GM18505 (cell line): ENCODE measurements at regions not wholly inside any gene's neighbourhood (a gene's known extent, or its start where the extent isn't known, plus 50 kb on each side); places are given as distances from the start of the nearest gene placed in this dataset.
"Not testable (repeated sequence)": the region's sequence is repeated elsewhere in the genome, so short reads cannot be mapped to it uniquely, and the experiment has no call there.

Experiments used
- ATAC-seq: cut with Tn5 transposase; IDR thresholded peaks from one replicate; pipeline ENCODE4 v1.9.1; 2021; ENCODE audit not compliant: unreplicated experiment
- POLR2A ChIP-seq: IDR thresholded peaks from 4 replicates; pipeline ENCODE4 v1.6.1; 2011; ENCODE audit warnings: borderline replicate concordance; ENCODE audit not compliant: insufficient read depth, insufficient read length; ENCODE audit errors: extremely low read depth

DNA sequence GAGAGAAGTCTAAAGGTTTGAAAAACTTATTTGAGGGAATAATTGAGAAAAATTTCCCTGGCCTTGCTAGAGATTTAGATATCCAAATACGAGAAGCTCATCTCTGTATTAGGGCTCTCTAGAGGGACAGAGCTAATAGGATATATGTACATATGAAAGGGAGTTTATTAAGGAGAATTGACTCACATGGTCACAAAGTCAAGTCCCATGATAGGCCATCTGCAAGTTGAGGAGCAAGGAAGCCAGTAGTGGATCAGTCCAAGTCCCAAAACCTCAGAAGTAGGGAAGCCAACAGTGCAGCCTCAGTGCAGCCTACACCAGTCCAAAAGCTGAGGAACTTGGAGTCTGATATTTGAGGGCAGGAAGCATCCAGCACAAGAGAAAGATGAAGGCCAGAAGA is 126.7 kb downstream of the PJA2 start:
- ATAC-seq = not testable (repeated sequence)

DNA sequence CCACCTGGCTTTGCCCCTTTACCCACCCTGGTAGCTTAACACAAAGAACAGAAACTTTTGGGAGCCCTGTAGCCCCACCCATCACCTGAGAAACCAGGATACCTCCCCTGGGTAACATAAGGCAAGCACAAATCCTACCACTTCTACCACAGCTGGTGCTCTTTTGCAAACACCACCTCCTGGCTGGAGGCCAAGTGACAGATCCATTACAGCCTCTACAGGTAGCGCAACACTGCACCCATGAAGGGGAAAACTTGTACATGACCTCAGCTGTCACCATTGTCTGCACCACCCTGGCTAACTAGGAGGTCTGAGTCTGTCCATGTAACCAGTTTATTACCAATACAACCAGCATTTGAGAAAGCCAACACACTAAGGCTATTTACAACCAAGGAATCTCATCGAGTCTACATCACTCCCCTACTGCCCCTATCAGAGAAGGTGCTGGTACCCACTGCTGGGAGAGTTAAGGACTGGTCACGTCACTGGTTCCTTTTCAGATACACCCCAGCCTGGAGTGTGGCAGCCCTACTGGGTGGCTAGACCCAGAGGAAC is 128.6 kb downstream of the PJA2 start:
- no peak for ATAC-seq
- TF ChIP-seq POLR2A = no peak

DNA sequence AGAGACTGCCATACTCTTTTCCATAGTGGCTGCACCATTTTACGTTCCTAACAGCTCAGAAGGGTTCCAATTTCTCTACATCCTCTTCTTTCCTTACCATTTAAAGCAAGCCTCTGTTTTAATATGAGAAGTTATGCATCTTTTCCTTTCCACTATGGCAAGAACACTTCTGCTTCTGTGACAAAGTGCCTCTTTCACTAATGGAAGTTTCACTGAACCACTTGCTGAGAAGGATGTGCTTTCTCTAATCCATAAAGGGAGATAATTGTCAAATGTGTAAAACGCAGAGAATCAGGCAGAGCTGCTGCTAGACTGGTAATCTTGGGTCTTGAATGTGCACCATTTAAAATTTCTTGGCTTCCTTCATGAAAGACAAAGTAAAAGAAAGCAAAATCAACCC is 131.6 kb downstream of the PJA2 start:
- ATAC-seq = no peak
- no peak for TF ChIP-seq POLR2A

DNA sequence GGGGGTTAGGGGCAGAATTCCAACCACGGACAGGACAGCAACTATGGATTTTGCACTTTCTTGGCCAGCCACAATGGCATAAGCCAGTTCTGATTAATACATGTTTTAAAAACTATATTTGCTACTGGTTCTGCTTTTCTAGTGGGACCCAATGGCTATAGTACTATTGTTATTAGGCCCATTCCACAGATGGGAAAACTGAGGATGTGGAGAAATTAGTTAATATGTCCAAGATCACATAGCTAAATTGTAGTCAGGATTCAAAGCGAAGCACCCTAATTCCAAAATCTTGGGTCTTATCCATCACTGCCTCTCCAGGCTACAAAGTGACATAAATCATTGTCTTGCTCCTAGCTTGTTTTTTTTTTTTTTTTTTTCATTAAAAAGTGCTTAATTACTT is 133.9 kb downstream of the PJA2 start:
- no peak for TF ChIP-seq POLR2A
- ATAC-seq = no peak

DNA sequence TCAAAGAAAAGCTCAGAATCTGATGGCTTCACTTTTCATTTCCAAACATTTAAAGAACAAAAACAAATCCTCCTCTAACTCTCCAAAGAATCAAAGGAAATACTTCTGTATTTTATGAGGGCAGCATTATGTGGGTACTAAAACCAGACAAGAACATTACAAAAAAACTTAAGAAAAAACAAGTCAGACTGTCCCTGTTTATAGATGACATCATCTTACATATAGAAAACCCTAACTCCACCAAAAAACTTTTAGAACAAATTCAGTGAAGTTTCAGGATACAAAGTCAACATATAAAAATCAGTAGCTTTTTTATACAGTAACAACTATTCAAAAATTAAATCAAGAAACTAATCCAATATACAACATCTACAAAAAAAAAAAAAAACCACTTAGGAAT is 136.2 kb downstream of the PJA2 start:
- no peak for TF ChIP-seq POLR2A
- ATAC-seq = no peak

DNA sequence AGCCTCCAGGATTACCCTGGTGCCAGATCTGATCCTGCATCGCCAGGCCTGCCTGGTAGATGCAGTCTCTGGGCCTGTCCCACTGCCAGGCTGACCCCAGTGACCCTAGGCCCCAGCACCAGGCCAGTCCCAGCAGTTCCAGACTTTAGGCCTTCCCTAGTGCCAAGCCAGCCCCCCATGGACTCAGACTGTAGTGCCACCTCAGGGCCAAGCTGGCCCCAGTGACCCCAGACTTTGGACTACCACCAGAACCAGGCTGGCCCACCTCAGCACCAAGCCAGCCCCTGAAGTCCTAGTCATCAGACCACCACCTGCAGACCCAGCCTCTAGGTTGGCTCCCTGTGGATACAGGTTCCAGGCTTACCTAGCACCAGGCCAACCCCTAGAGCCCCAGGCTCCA is 142.5 kb downstream of the PJA2 start:
- ATAC-seq = no peak
- no peak for TF ChIP-seq POLR2A

DNA sequence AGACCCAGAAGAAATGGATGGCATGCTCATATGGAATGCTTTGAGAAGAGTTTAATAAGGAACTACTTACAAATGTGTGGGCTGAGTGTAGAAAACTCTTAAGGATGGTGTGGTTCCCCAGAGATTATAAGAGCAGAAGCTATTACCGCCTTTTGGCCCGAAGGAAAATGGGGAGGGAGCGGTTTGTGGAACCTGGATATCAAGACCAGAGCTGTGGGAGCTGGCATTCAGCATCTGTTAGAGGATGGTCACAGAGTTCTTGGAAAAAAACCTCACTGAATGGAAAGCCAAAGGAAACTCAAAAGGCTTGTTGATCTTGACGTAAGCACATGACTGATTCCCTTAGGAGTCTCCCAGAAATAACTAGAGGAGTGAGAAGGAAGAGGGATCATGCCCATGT is 151.0 kb downstream of the PJA2 start:
- TF ChIP-seq POLR2A = no peak
- ATAC-seq = no peak

DNA sequence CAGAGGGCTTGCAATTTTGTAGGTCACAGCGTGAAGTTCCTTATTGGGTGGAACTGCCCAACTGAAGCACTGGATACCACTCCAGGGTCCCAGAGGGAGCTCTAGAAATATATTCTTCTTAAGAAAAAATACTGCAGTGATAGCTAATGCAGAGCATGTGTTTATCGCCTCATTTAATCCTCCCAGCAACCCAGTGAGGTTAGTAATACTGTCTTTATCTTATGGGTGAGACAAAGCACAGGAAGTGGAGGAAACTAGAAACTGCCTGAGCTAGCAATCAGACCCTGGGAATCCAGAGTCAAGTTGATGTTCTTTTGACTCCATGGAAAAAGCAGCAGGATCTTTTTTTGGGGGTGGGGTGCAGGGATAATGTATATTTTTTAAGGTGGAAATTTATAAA is 153.3 kb downstream of the PJA2 start:
- TF ChIP-seq POLR2A = no peak
- no peak for ATAC-seq

DNA sequence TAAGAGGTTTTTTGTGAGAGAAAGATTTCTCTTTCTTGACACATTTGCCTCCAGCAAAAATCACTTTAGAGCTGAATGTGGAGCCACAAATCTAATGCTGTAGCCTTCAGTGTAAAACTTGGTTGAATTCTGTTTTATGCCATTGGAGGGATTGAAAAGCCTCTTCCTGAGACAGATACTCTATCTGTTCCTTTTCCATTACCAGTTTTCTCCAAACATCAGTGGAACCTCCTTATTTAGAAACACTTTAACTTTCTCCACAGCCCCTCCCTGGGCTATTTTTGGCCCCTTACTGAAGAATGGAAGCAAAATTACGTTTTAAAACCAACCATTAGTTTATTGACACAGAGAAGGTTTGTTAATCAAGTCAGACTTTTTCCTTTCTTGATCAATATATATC is 155.3 kb downstream of the PJA2 start:
- no peak for ATAC-seq
- TF ChIP-seq POLR2A = no peak

DNA sequence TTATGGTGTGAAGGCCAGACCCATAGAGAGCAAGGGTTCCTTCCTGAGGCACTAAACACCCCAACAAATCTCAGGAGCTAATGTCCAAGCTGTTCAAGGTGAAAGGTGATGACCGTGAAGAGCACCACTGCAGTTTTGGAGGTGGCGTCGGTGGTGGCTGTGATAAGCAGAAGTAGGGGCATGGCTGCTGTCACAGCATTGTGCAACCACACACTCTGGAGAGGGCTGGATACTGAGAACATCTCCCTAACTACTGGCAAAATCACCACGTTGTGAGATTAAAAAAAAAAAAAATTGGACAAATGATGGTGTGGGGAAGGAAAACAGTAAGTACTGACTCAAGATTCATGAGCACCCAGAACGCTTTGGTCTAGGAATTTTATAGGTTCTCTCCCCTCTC is 156.5 kb downstream of the PJA2 start:
- no peak for TF ChIP-seq POLR2A
- no peak for ATAC-seq

DNA sequence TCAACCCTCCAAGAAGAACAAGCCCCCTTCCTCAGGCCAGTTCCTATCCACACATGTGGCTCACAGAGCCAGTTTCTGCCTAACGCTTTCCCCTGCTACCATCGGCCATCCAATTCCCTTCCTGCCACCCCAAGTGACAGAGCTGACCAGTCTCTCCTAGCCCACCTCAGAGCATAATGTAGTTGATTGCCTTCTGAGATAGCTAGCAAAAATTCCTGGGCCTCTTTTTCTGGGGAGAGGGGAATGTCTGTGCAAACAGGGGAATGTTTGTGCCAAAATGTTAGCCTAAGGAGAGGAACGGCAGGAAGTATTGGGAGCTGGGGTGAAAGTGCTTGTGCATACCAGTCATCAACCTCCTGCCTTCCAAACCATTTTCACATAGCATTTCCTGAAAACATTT is 157.0 kb downstream of the PJA2 start:
- ATAC-seq = no peak
- no peak for TF ChIP-seq POLR2A

DNA sequence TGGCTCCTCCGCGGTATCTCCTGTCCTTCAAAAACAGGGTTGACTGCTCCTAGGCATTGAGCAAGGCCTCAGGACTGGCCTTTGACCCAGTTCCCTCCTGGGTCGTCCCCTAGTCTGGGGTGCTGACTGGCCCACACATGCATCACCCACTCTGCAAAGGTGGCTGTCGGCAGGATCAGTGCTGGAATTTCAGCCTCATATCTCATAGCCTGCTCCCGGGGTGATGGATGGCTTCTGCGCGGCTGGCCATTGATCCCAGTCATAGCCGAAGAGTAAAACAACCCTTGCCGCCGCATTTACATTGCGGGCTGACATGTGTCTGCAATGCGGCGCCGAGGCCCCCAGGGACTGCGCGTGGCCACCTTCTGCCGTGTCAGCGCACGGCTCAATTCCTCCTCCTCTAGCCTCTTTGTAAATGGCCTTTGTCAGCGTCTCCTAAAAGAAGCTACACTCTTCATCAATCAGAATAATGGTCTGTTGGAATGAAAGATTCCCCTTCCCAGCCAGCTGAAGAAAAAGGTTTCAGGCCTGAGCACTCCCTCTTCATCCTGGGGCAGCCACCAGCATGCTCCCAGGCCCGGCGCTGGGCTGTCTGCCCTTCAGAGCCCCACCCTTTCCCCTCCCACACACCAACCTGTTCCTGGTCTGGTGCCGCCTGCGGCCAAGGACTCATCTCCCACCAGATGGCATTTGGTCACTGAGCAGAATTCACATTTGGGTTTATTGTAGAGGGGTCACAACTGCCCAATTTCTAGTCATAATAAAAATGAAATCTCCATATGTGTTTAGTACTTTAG is 159.0 kb downstream of the PJA2 start:
- no peak for ATAC-seq
- no peak for TF ChIP-seq POLR2A

DNA sequence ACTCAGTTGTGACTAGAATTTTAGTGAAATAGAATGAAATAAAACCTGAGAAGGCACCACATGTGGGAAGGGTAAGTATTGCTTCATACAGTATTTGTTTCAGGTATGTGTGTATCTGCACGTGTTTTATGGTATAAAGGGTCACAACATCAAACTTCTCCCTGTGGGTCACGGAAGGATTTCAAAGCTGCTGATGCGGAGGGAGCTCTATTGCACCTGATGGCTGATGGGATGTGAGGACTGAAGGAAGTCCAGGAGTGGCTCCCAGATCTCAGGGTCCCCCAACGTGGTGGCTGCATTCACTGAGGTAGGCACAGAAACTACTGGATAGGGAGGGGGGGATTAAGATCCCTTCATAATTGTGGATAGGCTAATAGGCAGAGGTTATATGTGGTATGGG is 159.7 kb downstream of the PJA2 start:
- TF ChIP-seq POLR2A = no peak
- no peak for ATAC-seq

DNA sequence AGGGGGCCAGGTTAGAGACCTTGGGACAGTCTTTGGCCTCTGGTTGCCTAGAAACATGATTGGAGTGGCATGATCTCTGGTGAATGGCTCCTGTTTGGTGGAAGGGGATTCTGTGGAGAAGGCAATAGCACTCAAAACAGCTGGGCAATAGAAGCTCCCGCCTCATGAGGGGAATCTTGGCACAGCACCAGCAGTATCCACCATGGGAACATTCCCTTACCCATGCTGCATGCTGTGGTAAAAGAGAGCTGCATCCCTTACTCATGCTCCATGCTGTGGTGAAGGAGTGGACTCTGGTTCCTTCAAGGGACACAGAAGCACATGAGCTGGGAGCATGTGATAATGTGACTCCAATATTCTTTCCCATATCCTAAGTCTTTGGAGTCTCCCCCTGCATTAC is 160.6 kb downstream of the PJA2 start:
- TF ChIP-seq POLR2A = no peak

DNA sequence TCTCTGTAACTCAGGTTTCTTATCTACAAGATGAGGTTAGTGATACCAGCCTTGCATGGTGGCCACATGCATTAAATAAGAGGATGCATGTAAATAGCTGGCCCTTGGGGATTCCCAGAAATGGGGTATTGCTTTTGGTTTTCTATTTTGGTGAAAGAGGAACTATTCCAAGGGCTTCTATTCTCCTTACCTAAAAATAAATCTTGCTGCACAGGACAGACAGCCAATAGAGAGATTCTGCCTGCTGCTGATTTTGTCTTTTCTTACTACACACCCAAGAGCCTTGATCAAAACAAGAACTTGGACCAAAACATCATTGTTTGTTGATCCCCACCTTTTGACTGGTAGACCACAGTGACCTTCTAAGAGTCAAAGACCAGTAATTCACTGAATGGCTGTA is 161.8 kb downstream of the PJA2 start:
- ATAC-seq = peak; percentile 93
- no peak for TF ChIP-seq POLR2A

More for the DNA sequence above, 160.6 kb downstream of the PJA2 start:
- no peak for ATAC-seq

DNA sequence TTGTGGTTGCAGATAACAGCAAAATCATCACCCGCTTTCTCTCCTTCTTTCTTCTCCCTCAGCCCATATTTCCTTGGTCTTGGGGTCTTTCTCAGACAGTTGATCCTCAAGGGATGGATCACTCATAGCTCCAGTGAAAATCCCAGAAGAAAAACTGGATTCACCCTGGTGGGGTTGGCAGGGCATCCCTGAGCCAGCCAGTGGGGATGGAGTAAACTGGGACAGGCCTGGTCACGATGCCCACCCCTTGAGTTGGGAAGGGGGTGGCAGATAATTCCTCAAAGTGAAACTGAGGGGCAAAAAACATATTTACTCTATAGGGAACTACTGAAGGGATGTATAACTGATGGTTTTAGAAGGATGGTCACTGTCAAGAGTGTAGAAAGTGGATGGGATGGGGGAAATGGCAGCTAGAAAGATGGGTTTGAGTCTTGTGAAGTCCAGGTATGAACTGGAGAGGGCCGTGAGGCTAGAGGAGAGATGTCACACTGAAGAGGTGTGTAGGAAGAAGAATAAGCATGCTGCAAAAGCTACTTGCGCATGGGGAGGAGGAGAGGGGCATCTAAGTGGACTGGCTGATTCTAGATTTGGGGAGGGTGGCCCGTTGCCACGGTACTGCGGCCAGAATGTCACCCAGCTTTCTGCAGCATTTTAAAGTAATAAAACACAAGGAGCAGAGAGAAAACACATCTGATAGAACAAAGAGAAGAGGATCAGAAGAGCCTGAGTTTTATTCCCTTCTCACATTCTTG is 162.8 kb downstream of the PJA2 start:
- ATAC-seq = no peak
- no peak for TF ChIP-seq POLR2A
